ENCODE measurements at regions not wholly inside any gene's neighbourhood (a gene's known extent, or its start where the extent isn't known, plus 50 kb on each side); places are given as distances from the start of the nearest gene placed in this dataset.
"Not testable (repeated sequence)": the region's sequence is repeated elsewhere in the genome, so short reads cannot be mapped to it uniquely, and the experiment has no call there.

- peak overlapping the region; percentile 72 for H3K27ac ChIP-seq (ENCODE audit: low read length)
- no peak overlapping the region for H3K4me3 ChIP-seq (ENCODE audit: low read length)
- no CpG with 5 or more reads among the region's 4 CpGs for WGBS (ENCODE audit: insufficient coverage)
- H3K27me3 ChIP-seq (ENCODE audit: control insufficient read depth, insufficient read depth, low read length), result no peaks in the 10 kb centered on the region
- H3K4me1 ChIP-seq (ENCODE audit: control insufficient read depth, insufficient read depth, low read length), result peaks cover 26% of the 10 kb centered on the region
- DNase-seq, result peak; percentile 85
- no peaks in the 10 kb centered on the region for H3K36me3 ChIP-seq (ENCODE audit: control insufficient read depth, insufficient read depth, low read length)
- H3K9me3 ChIP-seq (replicated peaks; ENCODE audit: control insufficient read depth, low read depth, low read length), result peaks cover 10% of the 10 kb centered on the region
Measured at GRCh38 chr14:50027816-50028215, 88.6 kb downstream of the VCPKMT start.

GRCh38 chr14:50028458-50028857, 87.9 kb downstream of the VCPKMT start:
- H3K36me3 ChIP-seq (ENCODE audit: control insufficient read depth, insufficient read depth, low read length), result no peaks in the 10 kb centered on the region
- DNase-seq, result no peak
- H3K4me3 ChIP-seq (ENCODE audit: low read length), result no peak overlapping the region
- H3K27ac ChIP-seq (ENCODE audit: low read length), result peak overlapping the region; percentile 31
- H3K9me3 ChIP-seq (replicated peaks; ENCODE audit: control insufficient read depth, low read depth, low read length), result peaks cover 10% of the 10 kb centered on the region
- no peaks in the 10 kb centered on the region for H3K27me3 ChIP-seq (ENCODE audit: control insufficient read depth, insufficient read depth, low read length)
- 82% methylated on average over 6 of the region's 6 CpGs for WGBS (ENCODE audit: insufficient coverage)
- peaks cover 26% of the 10 kb centered on the region for H3K4me1 ChIP-seq (ENCODE audit: control insufficient read depth, insufficient read depth, low read length)

- DNase-seq, result no peak
- Histone ChIP-seq H3K4me3 (ENCODE audit: low read length) (no peak overlapping the region), H3K27ac (ENCODE audit: low read length) (no peak overlapping the region), H3K9me3 (replicated peaks; ENCODE audit: control insufficient read depth, low read depth, low read length) (peaks cover 10% of the 10 kb centered on the region), H3K27me3 (ENCODE audit: control insufficient read depth, insufficient read depth, low read length) (no peaks in the 10 kb centered on the region), H3K36me3 (ENCODE audit: control insufficient read depth, insufficient read depth, low read length) (no peaks in the 10 kb centered on the region), H3K4me1 (ENCODE audit: control insufficient read depth, insufficient read depth, low read length) (peaks cover 20% of the 10 kb centered on the region)
- WGBS (ENCODE audit: insufficient coverage), result 100% methylated on average over 1 of the region's 2 CpGs
Measured at GRCh38 chr14:50030036-50030435, 86.3 kb downstream of the VCPKMT start.

GRCh38 chr14:50030911-50031310, 85.5 kb downstream of the VCPKMT start:
- H3K4me3 ChIP-seq (ENCODE audit: low read length); H3K9me3 ChIP-seq (replicated peaks; ENCODE audit: control insufficient read depth, low read depth, low read length); H3K36me3 ChIP-seq (ENCODE audit: control insufficient read depth, insufficient read depth, low read length); H3K27ac ChIP-seq (ENCODE audit: low read length); H3K27me3 ChIP-seq (ENCODE audit: control insufficient read depth, insufficient read depth, low read length); DNase-seq: not testable (repeated sequence)
- no CpG with 5 or more reads among the region's 1 CpG for WGBS (ENCODE audit: insufficient coverage)
- H3K4me1 ChIP-seq (ENCODE audit: control insufficient read depth, insufficient read depth, low read length), result peaks cover 20% of the 10 kb centered on the region

- peak; percentile 41 for DNase-seq
- Histone ChIP-seq H3K9me3 (replicated peaks; ENCODE audit: control insufficient read depth, low read depth, low read length) (no peaks in the 10 kb centered on the region), H3K27ac (ENCODE audit: low read length) (peak overlapping the region; percentile 38), H3K4me1 (ENCODE audit: control insufficient read depth, insufficient read depth, low read length) (peaks cover 20% of the 10 kb centered on the region), H3K27me3 (ENCODE audit: control insufficient read depth, insufficient read depth, low read length) (no peaks in the 10 kb centered on the region), H3K36me3 (ENCODE audit: control insufficient read depth, insufficient read depth, low read length) (no peaks in the 10 kb centered on the region), H3K4me3 (ENCODE audit: low read length) (no peak overlapping the region)
- WGBS (ENCODE audit: insufficient coverage), result 56% methylated on average over 2 of the region's 4 CpGs
Measured at GRCh38 chr14:50031602-50032313, 84.6 kb downstream of the VCPKMT start.

GRCh38 chr14:50032462-50033167, 83.8 kb downstream of the VCPKMT start:
- DNase-seq; H3K36me3 ChIP-seq (ENCODE audit: control insufficient read depth, insufficient read depth, low read length); H3K27ac ChIP-seq (ENCODE audit: low read length); H3K4me3 ChIP-seq (ENCODE audit: low read length); H3K9me3 ChIP-seq (replicated peaks; ENCODE audit: control insufficient read depth, low read depth, low read length); H3K27me3 ChIP-seq (ENCODE audit: control insufficient read depth, insufficient read depth, low read length): not testable (repeated sequence)
- 93% methylated on average over 4 of the region's 8 CpGs for WGBS (ENCODE audit: insufficient coverage)
- H3K4me1 ChIP-seq (ENCODE audit: control insufficient read depth, insufficient read depth, low read length), result peaks cover 15% of the 10 kb centered on the region

GRCh38 chr14:50035214-50035613, 81.2 kb downstream of the VCPKMT start:
- Histone ChIP-seq H3K4me1 (ENCODE audit: control insufficient read depth, insufficient read depth, low read length) (peaks cover 7% of the 10 kb centered on the region), H3K27ac (ENCODE audit: low read length) (no peak overlapping the region), H3K4me3 (ENCODE audit: low read length) (no peak overlapping the region), H3K9me3 (replicated peaks; ENCODE audit: control insufficient read depth, low read depth, low read length) (no peaks in the 10 kb centered on the region), H3K27me3 (ENCODE audit: control insufficient read depth, insufficient read depth, low read length) (no peaks in the 10 kb centered on the region), H3K36me3 (ENCODE audit: control insufficient read depth, insufficient read depth, low read length) (no peaks in the 10 kb centered on the region)
- DNase-seq, result no peak
- WGBS (ENCODE audit: insufficient coverage), result no CpG with 5 or more reads among the region's 1 CpG

- DNase-seq, result no peak
- 62% methylated on average over 2 of the region's 3 CpGs for WGBS (ENCODE audit: insufficient coverage)
- Histone ChIP-seq H3K9me3 (replicated peaks; ENCODE audit: control insufficient read depth, low read depth, low read length) (no peaks in the 10 kb centered on the region), H3K36me3 (ENCODE audit: control insufficient read depth, insufficient read depth, low read length) (no peaks in the 10 kb centered on the region), H3K27ac (ENCODE audit: low read length) (no peak overlapping the region), H3K4me1 (ENCODE audit: control insufficient read depth, insufficient read depth, low read length) (peaks cover 14% of the 10 kb centered on the region), H3K4me3 (ENCODE audit: low read length) (no peak overlapping the region), H3K27me3 (ENCODE audit: control insufficient read depth, insufficient read depth, low read length) (no peaks in the 10 kb centered on the region)
Measured at GRCh38 chr14:50036211-50036610, 80.2 kb downstream of the VCPKMT start.

GRCh38 chr14:50036637-50037036, 79.7 kb downstream of the VCPKMT start:
- peaks cover 14% of the 10 kb centered on the region for H3K4me1 ChIP-seq (ENCODE audit: control insufficient read depth, insufficient read depth, low read length)
- whole genome bisulfite sequencing (ENCODE audit: insufficient coverage), result 87% methylated on average over 3 of the region's 4 CpGs
- no peak for DNase-seq
- H3K9me3 ChIP-seq (replicated peaks; ENCODE audit: control insufficient read depth, low read depth, low read length), result no peaks in the 10 kb centered on the region
- no peaks in the 10 kb centered on the region for H3K27me3 ChIP-seq (ENCODE audit: control insufficient read depth, insufficient read depth, low read length)
- no peaks in the 10 kb centered on the region for H3K36me3 ChIP-seq (ENCODE audit: control insufficient read depth, insufficient read depth, low read length)
- H3K27ac ChIP-seq (ENCODE audit: low read length), result no peak overlapping the region
- H3K4me3 ChIP-seq (ENCODE audit: low read length), result no peak overlapping the region

- H3K4me1 ChIP-seq (ENCODE audit: control insufficient read depth, insufficient read depth, low read length), result peaks cover 8% of the 10 kb centered on the region
- no peaks in the 10 kb centered on the region for H3K27me3 ChIP-seq (ENCODE audit: control insufficient read depth, insufficient read depth, low read length)
- H3K4me3 ChIP-seq (ENCODE audit: low read length), result no peak overlapping the region
- WGBS (ENCODE audit: insufficient coverage), result no CpG with 5 or more reads among the region's 2 CpGs
- no peaks in the 10 kb centered on the region for H3K36me3 ChIP-seq (ENCODE audit: control insufficient read depth, insufficient read depth, low read length)
- H3K9me3 ChIP-seq (replicated peaks; ENCODE audit: control insufficient read depth, low read depth, low read length), result no peaks in the 10 kb centered on the region
- no peak overlapping the region for H3K27ac ChIP-seq (ENCODE audit: low read length)
- no peak for DNase-seq
Measured at GRCh38 chr14:50037240-50037639, 79.1 kb downstream of the VCPKMT start.
